NOMO-1 treated with DMSO at 0.1 percent for 48 hours (cell line): ENCODE measurements at regions not wholly inside any gene's neighbourhood (a gene's known extent, or its start where the extent isn't known, plus 50 kb on each side); places are given as distances from the start of the nearest gene placed in this dataset.
"Not testable (repeated sequence)": the region's sequence is repeated elsewhere in the genome, so short reads cannot be mapped to it uniquely, and the experiment has no call there.

Source experiments
- DNase-seq: peaks from one replicate; lab custom pipeline; 2025; ENCODE audit not compliant: unreplicated experiment; lab: John Stamatoyannopoulos, UW

GRCh38 chr3:81874738-81875137, 113.3 kb upstream of the GBE1 start:
- DNase-seq: no peak

- DNase-seq: no peak
Measured at GRCh38 chr3:81872566-81872965, 111.1 kb upstream of the GBE1 start.

GRCh38 chr3:81871358-81872155, 110.1 kb upstream of the GBE1 start:
- no peak for DNase-seq

GRCh38 chr3:81869382-81869781, 107.9 kb upstream of the GBE1 start:
- DNase-seq: peak; percentile 12

- DNase-seq: no peak
Measured at GRCh38 chr3:81868597-81868996, 107.2 kb upstream of the GBE1 start.

GRCh38 chr3:81867875-81868274, 106.4 kb upstream of the GBE1 start:
- no peak for DNase-seq

GRCh38 chr3:81865164-81865563, 103.7 kb upstream of the GBE1 start:
- DNase-seq: not testable (repeated sequence)

GRCh38 chr3:81864272-81864671, 102.8 kb upstream of the GBE1 start:
- no peak for DNase-seq

GRCh38 chr3:81863756-81864155, 102.3 kb upstream of the GBE1 start:
- peak; percentile 9 for DNase-seq

GRCh38 chr3:81861593-81861992, 100.1 kb upstream of the GBE1 start:
- DNase-seq: no peak

GRCh38 chr3:81859524-81859923, 98.1 kb upstream of the GBE1 start:
- DNase-seq: no peak

GRCh38 chr3:81853431-81853830, 92.0 kb upstream of the GBE1 start:
- no peak for DNase-seq

GRCh38 chr3:81851176-81851575, 89.7 kb upstream of the GBE1 start:
- DNase-seq: no peak

- no peak for DNase-seq
Measured at GRCh38 chr3:81846988-81847387, 85.5 kb upstream of the GBE1 start.

- peak; percentile 25 for DNase-seq
Measured at GRCh38 chr3:81841540-81841939, 80.1 kb upstream of the GBE1 start.

- DNase-seq: no peak
Measured at GRCh38 chr3:81839504-81840094, 78.2 kb upstream of the GBE1 start.

GRCh38 chr3:81838457-81838856, 77.0 kb upstream of the GBE1 start:
- DNase-seq: peak; percentile 43

- DNase-seq: no peak
Measured at GRCh38 chr3:81837071-81837593, 75.7 kb upstream of the GBE1 start.

GRCh38 chr3:81829937-81830336, 68.5 kb upstream of the GBE1 start:
- no peak for DNase-seq

GRCh38 chr3:81829272-81829671, 67.8 kb upstream of the GBE1 start:
- DNase-seq: not testable (repeated sequence)

- DNase-seq: peak; percentile 90
Measured at GRCh38 chr3:81823882-81824395, 62.5 kb upstream of the GBE1 start.

- no peak for DNase-seq
Measured at GRCh38 chr3:81823086-81823485, 61.6 kb upstream of the GBE1 start.
